Activated T-helper 1 cell treated with anti-CD3 and anti-CD28 coated beads, Interleukin-12 subunit alpha, Interleukin-12 subunit beta, Interleukin-2, Interleukin-4 antibody, amounts not matched to agents 30 ng/mL and 10 ng/mL and 1 ng/mL, durations not matched to agents 14 hours and 24 hours and 36 hours (primary cell): ENCODE measurements at regions not wholly inside any gene's neighbourhood (a gene's known extent, or its start where the extent isn't known, plus 50 kb on each side); places are given as distances from the start of the nearest gene placed in this dataset.

Experiments
- DNase-seq: peaks from one replicate; pipeline ENCODE4 v3.0.0; 2021; ENCODE audit warnings: low spot score
- H3K27ac Mint-ChIP-seq: one replicate; pipeline ENCODE4 v1.8.0; 2021; ENCODE audit warnings: mild to moderate bottlenecking, mixed read lengths
- H3K27me3 Mint-ChIP-seq: one replicate; pipeline ENCODE4 v1.8.0; 2022; ENCODE audit warnings: mild to moderate bottlenecking, moderate library complexity, mixed read lengths; ENCODE audit not compliant: insufficient read depth
- H3K36me3 Mint-ChIP-seq: one replicate; pipeline ENCODE4 v1.8.0; 2021; ENCODE audit warnings: low read depth, mixed read lengths
- H3K4me1 Mint-ChIP-seq: one replicate; pipeline ENCODE4 v1.8.0; 2021; ENCODE audit warnings: low read depth, mixed read lengths
- H3K4me3 Mint-ChIP-seq: one replicate; pipeline ENCODE4 v1.8.0; 2021; ENCODE audit warnings: mild to moderate bottlenecking, moderate library complexity, mixed read lengths
- H3K9me3 Mint-ChIP-seq: one replicate; pipeline ENCODE4 v1.8.0; 2021; ENCODE audit warnings: mixed read lengths
- intact Hi-C: fragments of 100-400 bp; cut with micrococcal nuclease; formaldehyde crosslinking; loops from one replicate; pipeline ENCODE4 v1.15.1; 2024

DNA sequence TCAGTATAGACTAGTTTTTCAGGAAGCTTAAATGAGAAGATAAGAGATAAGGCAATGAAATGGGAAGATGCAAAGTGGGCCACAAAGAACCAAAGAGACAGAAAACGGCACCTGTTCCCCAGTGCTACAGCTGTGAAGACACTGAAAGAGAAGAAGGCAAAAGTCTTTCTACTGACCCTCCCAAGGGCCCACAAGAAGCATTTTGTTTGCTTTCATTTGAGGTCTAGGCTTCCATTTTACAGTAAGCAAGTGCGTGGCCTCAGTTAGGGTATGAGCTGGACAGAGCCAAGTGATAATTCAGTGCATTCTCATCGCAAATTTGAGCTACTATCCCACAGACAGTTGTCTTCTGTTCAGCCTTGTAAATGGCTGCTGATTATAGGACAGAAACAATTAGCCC is 53.4 kb upstream of the STK17B start:
- H3K27ac Mint-ChIP-seq = no peak overlapping the region
- H3K27me3 Mint-ChIP-seq = peaks cover 1% of the 10 kb centered on the region
- H3K9me3 Mint-ChIP-seq = no peaks in the 10 kb centered on the region
- no peak for DNase-seq
- peaks cover 7% of the 10 kb centered on the region for H3K36me3 Mint-ChIP-seq
- peaks cover 73% of the 10 kb centered on the region for H3K4me1 Mint-ChIP-seq
- intact Hi-C loops = no loop called here
- no peak overlapping the region for H3K4me3 Mint-ChIP-seq

DNA sequence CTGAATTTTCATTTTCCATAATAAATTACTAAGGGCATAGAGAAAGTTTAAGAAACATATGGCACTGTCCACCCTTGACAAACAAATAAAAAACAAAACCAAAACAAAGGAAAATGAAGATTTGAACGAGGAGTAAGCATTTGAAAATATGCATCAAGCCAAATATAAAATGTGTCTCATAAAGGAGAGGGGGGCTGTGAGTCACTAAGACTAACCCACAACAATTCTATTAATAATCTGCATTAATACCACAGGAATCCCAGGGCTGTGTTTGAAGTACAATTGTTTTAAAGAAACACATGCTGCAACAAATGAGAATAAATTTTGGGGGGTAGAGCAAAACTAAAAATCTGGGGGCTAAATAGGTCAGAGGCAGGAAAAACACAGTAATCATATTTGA is 53.8 kb upstream of the STK17B start:
- H3K4me3 Mint-ChIP-seq = no peak overlapping the region
- no peaks in the 10 kb centered on the region for H3K9me3 Mint-ChIP-seq
- H3K4me1 Mint-ChIP-seq = peaks cover 73% of the 10 kb centered on the region
- H3K36me3 Mint-ChIP-seq = peaks cover 7% of the 10 kb centered on the region
- no peak overlapping the region for H3K27ac Mint-ChIP-seq
- intact Hi-C loops = no loop called here
- peaks cover 1% of the 10 kb centered on the region for H3K27me3 Mint-ChIP-seq
- DNase-seq = no peak

- H3K9me3 Mint-ChIP-seq = no peaks in the 10 kb centered on the region
- H3K4me3 Mint-ChIP-seq = no peak overlapping the region
- no peak overlapping the region for H3K27ac Mint-ChIP-seq
- peaks cover 71% of the 10 kb centered on the region for H3K4me1 Mint-ChIP-seq
- H3K36me3 Mint-ChIP-seq = peaks cover 7% of the 10 kb centered on the region
- no peaks in the 10 kb centered on the region for H3K27me3 Mint-ChIP-seq
- intact Hi-C loops = no loop called here
- no peak for DNase-seq
These were observed 54.8 kb upstream of the STK17B start for GRCh38 chr2:196226058-196226706.

DNA sequence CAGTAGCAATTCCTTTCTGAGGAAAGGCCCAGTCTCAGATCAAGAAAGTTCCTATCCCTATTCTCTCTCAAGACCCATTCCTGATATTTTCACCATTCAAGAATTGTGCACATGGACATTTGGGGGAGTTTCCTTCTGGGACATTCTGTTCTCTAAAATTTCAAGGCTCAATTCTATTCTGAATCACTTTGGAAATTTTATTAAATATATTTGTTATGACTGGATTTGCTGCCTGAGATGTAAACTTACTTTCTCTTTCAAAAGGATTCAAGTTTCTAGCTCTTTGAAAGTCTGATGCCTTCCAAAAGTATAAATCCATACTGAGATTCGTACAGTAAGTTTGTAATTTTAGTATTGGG is 55.3 kb upstream of the STK17B start:
- intact Hi-C loops = no loop called here
- no peak overlapping the region for H3K27ac Mint-ChIP-seq
- peaks cover 76% of the 10 kb centered on the region for H3K4me1 Mint-ChIP-seq
- DNase-seq = no peak
- H3K27me3 Mint-ChIP-seq = no peaks in the 10 kb centered on the region
- H3K9me3 Mint-ChIP-seq = no peaks in the 10 kb centered on the region
- no peak overlapping the region for H3K4me3 Mint-ChIP-seq
- H3K36me3 Mint-ChIP-seq = peaks cover 10% of the 10 kb centered on the region

GRCh38 chr2:196229013-196229412 is 57.6 kb upstream of the STK17B start:
- H3K4me3 Mint-ChIP-seq = no peak overlapping the region
- H3K9me3 Mint-ChIP-seq = no peaks in the 10 kb centered on the region
- DNase-seq = no peak
- peaks cover 10% of the 10 kb centered on the region for H3K36me3 Mint-ChIP-seq
- peak overlapping the region; percentile 64 for H3K27ac Mint-ChIP-seq
- intact Hi-C loops = no loop called here
- peaks cover 88% of the 10 kb centered on the region for H3K4me1 Mint-ChIP-seq
- no peaks in the 10 kb centered on the region for H3K27me3 Mint-ChIP-seq

DNA sequence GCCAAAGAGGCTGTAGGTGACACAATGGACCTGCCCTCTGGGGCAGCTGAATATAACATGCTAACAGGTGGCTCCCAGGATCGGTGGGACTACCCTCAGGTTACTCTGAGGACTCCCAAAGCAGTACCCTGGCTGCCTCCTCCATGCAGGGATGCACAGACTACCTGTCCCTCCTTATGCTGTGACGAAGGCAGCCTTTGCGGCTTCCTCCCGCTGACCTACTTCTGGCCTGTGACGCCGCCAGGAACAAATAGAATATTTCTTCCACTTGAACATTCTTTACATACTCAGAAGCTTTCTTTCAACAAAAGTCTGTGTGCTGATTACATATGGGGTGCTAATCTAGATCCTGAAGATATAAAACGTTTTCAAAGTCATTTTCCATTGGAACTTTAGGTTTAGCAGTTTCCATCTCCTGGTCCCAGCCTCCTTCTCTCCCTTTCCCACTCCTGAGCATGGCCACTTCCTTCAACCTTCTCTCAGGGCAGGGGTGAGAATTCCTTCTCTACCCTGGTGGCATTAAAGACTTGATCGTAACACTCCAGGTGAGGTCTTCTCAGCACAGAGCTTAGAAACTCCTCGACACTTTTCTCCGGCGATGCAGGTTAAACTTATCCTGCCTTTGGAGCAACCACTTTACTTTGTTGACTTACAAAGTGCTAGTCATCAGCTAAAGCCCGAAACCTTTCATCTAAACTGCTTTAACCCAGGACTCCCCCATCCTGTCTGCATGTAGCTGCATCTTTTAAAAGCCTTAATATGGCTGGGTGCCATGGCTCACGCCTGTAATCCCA is 58.9 kb upstream of the STK17B start:
- H3K27ac Mint-ChIP-seq = peak overlapping the region; percentile 96
- peaks cover 89% of the 10 kb centered on the region for H3K4me1 Mint-ChIP-seq
- peaks cover 7% of the 10 kb centered on the region for H3K36me3 Mint-ChIP-seq
- no peaks in the 10 kb centered on the region for H3K9me3 Mint-ChIP-seq
- peak; percentile 49 for DNase-seq
- H3K27me3 Mint-ChIP-seq = no peaks in the 10 kb centered on the region
- intact Hi-C loops = no loop called here
- H3K4me3 Mint-ChIP-seq = peak overlapping the region; percentile 74

DNA sequence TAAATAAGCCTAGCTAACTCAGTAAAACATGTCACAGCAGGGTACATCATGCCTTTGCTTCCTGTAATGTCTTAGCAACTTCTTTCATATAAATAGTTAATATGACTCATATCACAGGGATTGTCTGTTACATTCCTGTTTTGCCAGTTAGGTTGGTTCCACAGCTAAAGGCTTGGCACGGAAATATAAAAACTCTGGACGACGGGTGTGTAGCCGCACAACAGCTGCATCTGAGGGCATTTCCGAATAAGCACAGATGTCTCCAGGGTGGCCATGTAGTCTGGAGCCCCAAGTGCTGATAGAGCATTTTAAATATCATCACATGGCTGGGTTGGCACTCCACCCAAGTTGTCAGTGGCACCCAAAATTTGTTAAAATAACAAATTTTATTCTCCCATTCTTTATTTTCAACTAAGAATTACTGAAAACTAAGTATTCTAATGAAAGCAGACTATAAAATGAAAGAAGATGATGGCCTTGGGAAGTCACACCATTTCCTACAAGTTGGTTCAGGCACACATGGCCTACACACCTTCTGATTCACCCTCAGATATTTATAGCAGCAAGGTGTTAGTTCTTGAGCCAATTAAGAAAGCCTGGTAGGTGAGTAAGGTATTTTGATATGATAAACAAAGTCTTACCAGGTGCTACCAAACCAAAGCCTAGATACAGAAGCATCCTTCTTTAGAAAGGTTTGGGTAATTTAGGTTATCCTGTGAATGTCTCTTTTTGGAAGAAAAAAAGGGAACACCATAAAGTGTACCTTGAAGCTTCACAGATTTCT is 61.8 kb upstream of the STK17B start:
- Mint-ChIP-seq H3K27me3 (no peaks in the 10 kb centered on the region), H3K27ac (peak overlapping the region; percentile 83), H3K4me1 (peaks cover 93% of the 10 kb centered on the region), H3K36me3 (peaks cover 9% of the 10 kb centered on the region), H3K9me3 (peaks cover 15% of the 10 kb centered on the region), H3K4me3 (no peak overlapping the region)
- no peak for DNase-seq
- intact Hi-C loops = no loop called here

DNA sequence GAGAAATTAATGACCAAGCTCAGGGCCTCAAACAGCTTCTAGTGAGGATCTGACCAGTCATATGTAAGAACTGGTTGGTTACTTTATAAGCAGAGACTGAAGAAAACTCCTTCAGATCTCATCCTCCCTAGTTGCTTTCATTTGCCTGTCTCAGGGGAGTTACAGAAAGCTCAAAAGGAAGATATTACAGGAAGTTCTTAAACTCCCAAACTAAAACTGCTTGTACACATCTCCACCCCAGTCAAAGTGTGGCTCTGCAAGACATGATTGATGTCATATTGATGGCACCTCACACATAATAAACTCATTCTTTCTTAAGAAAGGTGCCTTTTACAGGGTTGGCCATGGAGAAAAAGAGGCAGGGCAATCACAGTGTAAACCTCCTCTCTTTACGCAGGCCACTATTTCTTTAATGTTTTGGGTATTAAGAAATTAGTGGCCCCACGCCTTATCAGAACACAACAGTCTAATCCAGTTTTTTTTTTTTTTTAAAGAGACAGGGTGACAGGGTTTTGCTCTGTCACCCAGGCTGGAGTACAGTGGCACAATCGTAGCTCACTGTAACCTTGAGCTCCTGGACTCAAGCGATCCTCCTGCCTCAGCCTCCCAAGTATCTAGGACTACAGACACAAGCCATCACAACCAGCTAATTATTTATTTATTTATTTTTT is 62.6 kb upstream of the STK17B start:
- Mint-ChIP-seq H3K4me3 (peak overlapping the region; percentile 35), H3K27ac (peak overlapping the region; percentile 83), H3K9me3 (peaks cover 16% of the 10 kb centered on the region), H3K4me1 (peaks cover 93% of the 10 kb centered on the region), H3K27me3 (no peaks in the 10 kb centered on the region), H3K36me3 (peaks cover 13% of the 10 kb centered on the region)
- intact Hi-C loops = loop anchor here (1.0 kb wide), 4 partner anchors 8 to 58 kb away; no protein-coding TSS in a partner anchor
- no peak for DNase-seq

- peaks cover 93% of the 10 kb centered on the region for H3K4me1 Mint-ChIP-seq
- no peaks in the 10 kb centered on the region for H3K27me3 Mint-ChIP-seq
- intact Hi-C loops = loop anchor here (1.0 kb wide), 4 partner anchors 8 to 58 kb away; no protein-coding TSS in a partner anchor
- peak; percentile 60 for DNase-seq
- peak overlapping the region; percentile 9 for H3K4me3 Mint-ChIP-seq
- H3K36me3 Mint-ChIP-seq = peaks cover 15% of the 10 kb centered on the region
- peaks cover 16% of the 10 kb centered on the region for H3K9me3 Mint-ChIP-seq
- H3K27ac Mint-ChIP-seq = peak overlapping the region; percentile 83
These were observed 63.3 kb upstream of the STK17B start for GRCh38 chr2:196234672-196235071.

GRCh38 chr2:196238836-196239380 is 67.5 kb upstream of the STK17B start:
- Mint-ChIP-seq H3K27ac (peak overlapping the region; percentile 97), H3K9me3 (peaks cover 16% of the 10 kb centered on the region), H3K4me1 (peaks cover 79% of the 10 kb centered on the region), H3K36me3 (peaks cover 12% of the 10 kb centered on the region), H3K4me3 (peak overlapping the region; percentile 71), H3K27me3 (no peaks in the 10 kb centered on the region)
- DNase-seq = no peak
- intact Hi-C loops = no loop called here

DNA sequence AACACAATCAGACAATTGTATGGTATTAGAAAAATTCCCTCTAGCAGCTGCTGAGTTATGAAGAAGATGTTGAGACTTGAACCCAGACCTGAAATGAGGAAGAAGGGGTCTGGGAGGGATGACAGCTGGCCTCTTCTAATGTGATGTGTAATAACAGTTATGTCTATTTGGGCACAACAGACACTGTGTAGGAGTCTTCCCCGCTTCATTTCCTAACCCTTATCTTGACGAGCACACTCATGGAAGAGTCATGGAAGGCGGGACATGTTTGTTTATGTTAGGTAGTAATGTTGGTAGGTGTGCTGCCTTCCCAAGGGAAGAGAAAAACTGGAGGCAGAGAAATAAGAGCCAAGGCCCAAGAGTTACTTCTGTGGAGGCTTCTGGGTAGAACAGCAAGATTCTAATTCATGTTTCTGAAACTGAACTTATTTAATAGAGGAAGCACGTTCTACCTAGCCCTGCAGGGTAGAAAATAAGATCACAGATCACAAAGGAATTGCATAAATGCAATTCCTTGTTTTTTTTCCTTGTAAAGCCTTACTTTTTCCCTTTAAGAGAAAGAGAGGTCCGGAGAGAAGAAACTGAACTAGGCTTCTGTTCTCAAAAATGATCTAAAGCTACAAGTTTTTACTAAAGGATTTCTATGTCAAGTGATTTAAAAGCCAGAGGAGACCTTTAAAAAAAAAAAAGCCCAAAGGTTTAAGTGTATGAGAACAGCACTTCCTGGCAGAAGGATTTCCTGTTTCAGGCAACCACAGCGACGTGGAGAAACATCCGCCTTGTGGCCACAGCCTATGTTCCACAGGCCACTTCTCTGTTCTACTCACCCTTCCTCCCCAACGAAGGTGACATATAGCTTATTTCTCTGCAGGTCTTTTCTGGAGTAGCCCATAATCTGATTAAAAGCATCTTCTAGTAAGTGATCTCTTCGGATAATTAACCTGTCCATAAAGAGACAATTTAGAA is 68.5 kb upstream of the STK17B start:
- H3K4me3 Mint-ChIP-seq = peak overlapping the region; percentile 60
- intact Hi-C loops = loop anchor here (1.0 to 10.0 kb wide), 4 partner anchors 40 to 745 kb away; partner anchors contain the start of gene SLC39A10
- peaks cover 12% of the 10 kb centered on the region for H3K36me3 Mint-ChIP-seq

More for the DNA sequence above, 68.5 kb upstream of the STK17B start:
- peak; percentile 83 for DNase-seq
- Mint-ChIP-seq H3K4me1 (peaks cover 76% of the 10 kb centered on the region), H3K9me3 (peaks cover 16% of the 10 kb centered on the region), H3K27me3 (no peaks in the 10 kb centered on the region), H3K27ac (peak overlapping the region; percentile 97)
